HUES6 (cell line): ENCODE measurements at regions not wholly inside any gene's neighbourhood (a gene's known extent, or its start where the extent isn't known, plus 50 kb on each side); places are given as distances from the start of the nearest gene placed in this dataset.

ENCODE experiments used
- H3K27ac ChIP-seq: 2 replicates; pipeline ENCODE4 v1.7.0; 2013; ENCODE audit warnings: low read depth, mild to moderate bottlenecking, low read length, inconsistent platforms
- H3K27me3 ChIP-seq: 2 replicates; pipeline ENCODE4 v1.6.1; 2013; ENCODE audit warnings: low read length; ENCODE audit not compliant: control insufficient read depth, insufficient read depth
- H3K36me3 ChIP-seq: 2 replicates; pipeline ENCODE4 v1.6.1; 2013; ENCODE audit warnings: low read length; ENCODE audit not compliant: control insufficient read depth, insufficient read depth
- H3K4me1 ChIP-seq: 2 replicates; pipeline ENCODE4 v1.6.1; 2013; ENCODE audit warnings: low read length; ENCODE audit not compliant: control insufficient read depth, insufficient read depth
- H3K4me3 ChIP-seq: 2 replicates; pipeline ENCODE4 v1.5.1; 2013; ENCODE audit warnings: low read depth, low read length
- H3K9ac ChIP-seq: one replicate; pipeline ENCODE4 v1.6.1; 2013; ENCODE audit warnings: mild to moderate bottlenecking, low read length
- H3K9me3 ChIP-seq: 2 replicates; pipeline ENCODE4 v1.6.1; 2013; ENCODE audit warnings: low read depth, low read length; ENCODE audit not compliant: control insufficient read depth, insufficient read depth

DNA sequence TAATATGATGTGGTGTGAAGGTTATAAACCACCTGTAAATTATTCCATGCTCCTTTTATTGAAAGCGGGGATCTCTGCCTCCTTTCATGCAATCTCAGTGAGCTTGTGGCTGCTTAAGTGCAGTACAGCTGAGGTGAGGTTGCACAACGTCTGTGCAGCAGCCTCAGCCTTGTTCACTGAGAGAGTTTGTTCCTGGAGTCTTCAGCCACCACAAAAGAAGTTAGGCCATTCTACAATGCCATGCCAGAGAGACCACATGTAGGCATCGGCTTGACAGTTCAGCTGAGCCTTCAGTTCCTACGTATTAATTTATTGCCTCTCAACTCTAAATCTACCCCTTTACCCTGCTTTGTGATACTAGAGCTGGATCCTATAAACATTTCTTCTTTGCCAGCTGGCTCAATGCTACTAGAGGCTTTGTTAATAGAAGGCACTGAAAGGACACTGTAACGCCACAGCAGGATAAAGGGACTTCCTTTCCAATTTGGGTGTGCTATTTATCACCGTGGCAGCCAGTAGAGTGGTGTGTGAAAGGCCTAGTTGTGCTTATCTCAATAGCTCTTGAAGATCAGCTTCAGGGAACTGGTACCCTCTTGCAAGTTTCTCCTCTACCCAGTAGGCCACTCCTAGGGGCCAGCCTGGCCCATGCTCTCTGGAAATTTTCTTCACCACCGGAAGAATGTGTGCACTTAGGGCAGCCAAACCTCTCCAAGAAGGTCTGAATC, 337.7 kb downstream of the IPO8 start:
- Histone ChIP-seq H3K4me3 (no peak overlapping the region), H3K9me3 (no peaks in the 10 kb centered on the region; the same call in none of the 2 replicates), H3K27ac (no peak overlapping the region), H3K36me3 (no peaks in the 10 kb centered on the region), H3K27me3 (no peaks in the 10 kb centered on the region), H3K9ac (no peak overlapping the region), H3K4me1 (no peaks in the 10 kb centered on the region)

DNA sequence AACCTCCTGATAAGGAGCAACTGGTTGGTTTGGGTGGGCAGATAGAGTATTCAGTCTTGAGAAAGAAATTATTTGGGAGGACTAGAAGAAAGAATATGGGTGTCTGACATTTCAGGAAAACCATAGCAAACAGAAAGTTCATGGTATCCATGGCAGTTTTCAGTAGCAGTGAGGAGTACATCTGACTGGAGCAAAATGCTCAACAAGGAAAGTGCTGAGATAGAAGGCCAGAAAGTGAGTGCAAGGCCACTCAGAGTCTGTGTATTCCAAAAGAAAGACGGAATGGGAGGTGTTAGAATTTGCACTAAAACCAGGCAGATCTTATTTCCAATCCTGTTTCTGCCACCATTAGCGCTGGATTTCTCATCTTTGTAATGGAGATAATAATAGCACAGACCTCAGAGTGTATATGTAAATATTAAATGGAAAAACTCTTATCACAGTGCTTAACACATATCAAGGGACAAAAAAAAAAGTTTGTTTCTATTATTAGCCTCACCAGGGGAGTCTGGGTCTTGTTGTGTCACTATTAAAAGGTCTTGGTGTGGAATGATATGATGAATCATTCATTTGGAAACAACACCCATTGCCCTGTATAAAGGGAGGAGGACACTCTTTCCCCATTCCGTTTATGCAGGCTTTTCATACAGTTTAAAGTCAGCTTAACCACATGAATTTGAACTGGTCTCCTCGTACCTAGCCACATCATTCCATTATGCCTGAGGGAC, 349.8 kb downstream of the IPO8 start:
- Histone ChIP-seq H3K27me3 (no peaks in the 10 kb centered on the region), H3K9me3 (peaks cover 5% of the 10 kb centered on the region), H3K36me3 (no peaks in the 10 kb centered on the region), H3K4me3 (no peak overlapping the region), H3K4me1 (no peaks in the 10 kb centered on the region), H3K27ac (no peak overlapping the region), H3K9ac (no peak overlapping the region)

DNA sequence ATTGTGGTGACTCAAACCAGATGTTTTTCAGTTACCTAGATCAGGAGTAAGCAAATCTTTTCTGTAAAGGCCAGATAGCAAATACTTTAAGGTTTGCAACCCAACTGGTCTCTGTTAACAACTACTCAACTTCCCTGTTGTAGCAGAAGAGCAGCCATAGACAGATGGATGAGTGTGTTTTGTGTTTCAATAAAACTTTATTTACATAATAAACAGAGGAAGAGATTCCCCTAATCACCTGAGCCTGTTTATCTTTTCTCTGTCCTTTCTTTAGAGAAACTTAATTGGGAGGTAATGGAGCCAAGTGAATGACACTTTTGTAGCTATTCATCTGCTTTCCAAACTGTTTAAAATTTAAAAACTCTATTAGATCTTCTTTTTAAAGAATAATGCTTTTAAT, 365.1 kb downstream of the IPO8 start:
- H3K27me3 ChIP-seq, result no peaks in the 10 kb centered on the region
- no peak overlapping the region for H3K27ac ChIP-seq
- no peaks in the 10 kb centered on the region for H3K36me3 ChIP-seq
- no peak overlapping the region for H3K4me3 ChIP-seq
- H3K4me1 ChIP-seq, result peaks cover 8% of the 10 kb centered on the region; the same call in 1 of the 2 replicates
- H3K9ac ChIP-seq, result no peak overlapping the region
- H3K9me3 ChIP-seq, result peaks cover 4% of the 10 kb centered on the region; the same call in 1 of the 2 replicates

DNA sequence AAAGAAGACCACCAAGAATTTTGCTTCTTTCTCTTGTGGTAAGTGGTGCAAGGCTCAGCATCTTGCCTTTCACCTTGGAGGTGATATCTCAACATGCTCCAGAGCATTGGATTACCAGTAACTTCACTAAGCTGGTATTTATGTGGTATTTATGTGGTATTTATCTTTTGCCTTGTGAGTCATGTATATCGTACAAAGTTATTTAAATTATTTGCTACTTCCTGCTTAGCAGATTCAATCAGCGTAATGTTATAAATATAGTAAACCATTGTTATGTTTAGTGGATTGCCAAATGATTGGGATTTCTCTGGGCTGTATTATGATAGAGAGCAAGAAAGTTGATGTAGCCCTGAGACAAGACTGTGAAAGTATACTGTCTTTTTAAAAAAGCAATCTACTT, 366.4 kb downstream of the IPO8 start:
- Histone ChIP-seq H3K27me3 (no peaks in the 10 kb centered on the region), H3K9ac (no peak overlapping the region), H3K4me3 (no peak overlapping the region), H3K36me3 (no peaks in the 10 kb centered on the region), H3K9me3 (peaks cover 7% of the 10 kb centered on the region; the same call in 1 of the 2 replicates), H3K4me1 (peaks cover 8% of the 10 kb centered on the region; the same call in 1 of the 2 replicates), H3K27ac (no peak overlapping the region)

DNA sequence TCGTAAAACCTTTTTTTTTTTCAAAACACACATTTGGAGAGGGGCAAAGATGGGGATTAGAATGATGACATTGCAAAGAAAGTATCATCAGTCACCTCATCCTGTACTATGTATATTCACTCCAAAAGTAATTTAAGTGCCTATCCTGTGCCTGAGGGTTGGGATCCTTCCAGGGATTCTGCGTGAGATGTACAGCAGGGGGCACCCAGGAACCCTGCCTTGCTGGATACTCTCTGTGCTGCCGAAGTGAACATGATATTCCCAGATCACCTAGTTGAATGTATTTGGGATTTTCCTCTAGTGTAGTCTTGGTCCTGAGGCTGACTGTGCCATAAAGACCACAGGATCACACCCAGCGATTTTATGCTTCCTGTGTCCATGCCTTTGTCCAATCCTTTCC, 372.7 kb downstream of the IPO8 start:
- no peaks in the 10 kb centered on the region for H3K4me1 ChIP-seq
- H3K9me3 ChIP-seq, result peaks cover 11% of the 10 kb centered on the region; the same call in 1 of the 2 replicates
- H3K9ac ChIP-seq, result no peak overlapping the region
- H3K27me3 ChIP-seq, result no peaks in the 10 kb centered on the region
- no peaks in the 10 kb centered on the region for H3K36me3 ChIP-seq
- no peak overlapping the region for H3K4me3 ChIP-seq
- no peak overlapping the region for H3K27ac ChIP-seq

DNA sequence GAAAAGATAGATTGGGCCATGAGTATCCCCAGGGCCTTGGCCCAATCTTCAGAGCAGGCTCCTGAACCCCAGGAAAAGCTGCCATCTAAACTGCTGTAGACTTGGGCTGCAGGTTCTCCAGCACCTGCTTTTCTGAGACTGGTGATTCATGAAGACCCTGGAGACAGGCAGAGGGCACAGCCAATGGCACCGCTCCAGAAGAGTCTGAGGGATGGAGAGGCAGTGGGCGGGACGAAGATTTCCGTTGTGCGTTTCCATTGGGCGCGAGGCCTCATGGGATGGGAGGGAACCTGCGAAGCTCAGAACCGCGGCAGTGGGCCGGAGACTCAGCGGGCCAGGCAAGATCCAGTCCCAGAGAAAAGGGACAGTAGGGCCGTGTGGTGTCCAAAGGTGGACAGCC, 375.1 kb downstream of the IPO8 start:
- Histone ChIP-seq H3K9ac (no peak overlapping the region), H3K9me3 (peaks cover 14% of the 10 kb centered on the region; the same call in 1 of the 2 replicates), H3K4me3 (no peak overlapping the region), H3K4me1 (no peaks in the 10 kb centered on the region), H3K27ac (no peak overlapping the region), H3K27me3 (no peaks in the 10 kb centered on the region), H3K36me3 (no peaks in the 10 kb centered on the region)

DNA sequence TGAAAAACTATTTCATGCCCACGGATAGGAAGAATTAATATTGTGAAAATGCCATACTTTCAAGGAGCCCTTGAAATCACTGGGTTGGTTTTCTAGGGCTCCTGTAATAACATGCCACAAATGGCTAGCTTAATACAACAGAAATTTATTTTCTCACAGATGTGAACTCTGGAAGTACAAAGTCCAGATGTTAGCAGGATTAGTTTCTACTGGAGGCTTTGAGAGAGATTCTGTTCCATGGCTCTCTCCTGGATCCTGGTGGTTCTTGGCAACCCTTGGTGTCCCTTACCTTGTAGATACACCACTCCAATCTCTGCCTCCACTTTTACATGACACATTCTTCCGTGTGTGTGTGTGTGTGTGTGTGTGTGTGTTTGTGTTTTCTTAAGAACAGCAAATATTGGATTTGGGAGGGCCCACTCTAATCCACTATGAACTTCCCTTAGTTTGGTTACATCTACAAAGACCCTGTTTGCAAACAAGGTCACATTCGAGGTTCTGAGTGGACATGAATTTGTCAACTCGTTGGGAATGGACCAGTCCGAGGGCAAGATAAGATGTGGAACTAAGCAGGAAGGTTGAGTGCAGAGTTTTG, 381.1 kb downstream of the IPO8 start:
- Histone ChIP-seq H3K9ac (no peak overlapping the region), H3K36me3 (no peaks in the 10 kb centered on the region), H3K27me3 (no peaks in the 10 kb centered on the region), H3K4me3 (no peak overlapping the region), H3K27ac (no peak overlapping the region), H3K4me1 (no peaks in the 10 kb centered on the region), H3K9me3 (peaks cover 21% of the 10 kb centered on the region)

DNA sequence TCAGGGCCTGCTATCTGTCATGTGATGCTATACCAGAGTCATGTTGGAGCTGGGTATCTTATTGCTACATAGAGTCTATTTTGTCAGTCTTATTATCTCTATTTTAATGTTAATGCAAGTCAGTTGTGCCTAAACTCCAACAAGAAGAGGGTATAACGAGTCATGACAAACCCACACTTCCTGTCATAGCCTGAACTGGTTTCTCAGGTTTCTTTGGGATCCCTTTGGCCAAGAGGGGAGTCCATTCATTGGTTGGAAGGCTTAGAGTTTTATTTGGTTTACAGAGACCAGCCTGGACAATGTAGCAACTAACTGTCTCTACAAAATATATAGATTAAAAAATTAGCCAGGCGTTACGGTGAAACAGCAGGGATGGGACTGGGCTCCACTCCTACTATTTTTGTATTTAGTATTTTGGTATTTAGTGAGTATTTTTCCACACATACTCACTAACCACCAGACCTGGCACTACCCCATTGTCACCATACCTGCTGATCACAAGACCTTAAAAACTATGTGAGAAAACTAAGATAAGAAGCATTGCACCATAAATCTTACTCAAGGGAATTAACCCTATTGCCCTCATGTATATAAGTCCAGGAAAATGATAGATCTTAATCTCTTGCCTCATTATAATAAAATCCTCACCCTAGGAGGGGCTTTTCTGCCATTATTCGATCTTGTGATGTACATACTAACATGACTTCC, 387.5 kb downstream of the IPO8 start:
- H3K9ac ChIP-seq, result no peak overlapping the region

DNA sequence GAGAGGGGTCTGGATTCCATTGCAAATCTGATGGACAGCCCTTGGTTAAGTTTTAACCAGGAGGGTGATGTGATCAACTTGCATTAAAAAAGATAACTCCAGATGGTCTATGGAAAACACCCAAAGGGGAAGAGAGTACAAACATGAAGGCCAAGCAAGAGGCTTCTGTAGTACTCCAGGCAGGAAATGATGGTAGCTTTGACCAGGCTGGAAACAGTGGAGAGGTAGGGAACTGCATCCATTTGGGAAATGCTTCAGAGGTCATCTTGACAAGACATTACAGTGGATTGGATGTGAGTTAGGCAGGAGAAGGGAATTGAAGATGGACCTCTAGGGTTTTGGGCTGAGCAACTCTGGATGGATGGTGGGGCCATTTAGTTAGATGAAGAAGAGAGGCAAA, 391.1 kb downstream of the IPO8 start:
- Histone ChIP-seq H3K27ac (no peak overlapping the region), H3K4me3 (no peak overlapping the region), H3K4me1 (no peaks in the 10 kb centered on the region), H3K36me3 (no peaks in the 10 kb centered on the region), H3K9ac (no peak overlapping the region), H3K27me3 (no peaks in the 10 kb centered on the region), H3K9me3 (peaks cover 8% of the 10 kb centered on the region)

More for the DNA sequence above, 387.5 kb downstream of the IPO8 start:
- no peak overlapping the region for H3K27ac ChIP-seq
- H3K4me3 ChIP-seq, result no peak overlapping the region
- no peaks in the 10 kb centered on the region for H3K27me3 ChIP-seq
- no peaks in the 10 kb centered on the region for H3K36me3 ChIP-seq
- H3K9me3 ChIP-seq, result peaks cover 25% of the 10 kb centered on the region
- H3K4me1 ChIP-seq, result no peaks in the 10 kb centered on the region

DNA sequence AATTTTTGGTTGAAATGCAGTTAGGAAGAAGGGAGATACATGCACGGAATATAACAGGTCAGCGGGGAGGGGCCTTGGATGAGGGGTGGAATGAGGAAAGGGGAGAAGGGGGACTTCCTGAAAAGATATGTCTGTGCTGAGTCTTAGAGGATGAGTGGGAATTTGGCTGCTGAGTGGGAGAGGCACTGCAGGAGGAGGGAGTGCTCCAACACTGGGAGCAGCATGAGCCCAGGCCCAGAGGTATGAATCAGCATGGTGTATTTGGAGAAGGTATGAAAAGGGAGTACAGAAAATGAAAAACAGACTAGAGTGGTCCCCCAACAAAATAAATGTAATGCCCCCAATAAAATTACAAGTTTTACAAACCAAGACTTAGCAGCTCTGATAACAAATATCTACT, 394.4 kb downstream of the IPO8 start:
- Histone ChIP-seq H3K4me3 (no peak overlapping the region), H3K36me3 (no peaks in the 10 kb centered on the region), H3K27ac (no peak overlapping the region), H3K27me3 (no peaks in the 10 kb centered on the region), H3K9me3 (peaks cover 3% of the 10 kb centered on the region; the same call in 1 of the 2 replicates), H3K4me1 (no peaks in the 10 kb centered on the region), H3K9ac (no peak overlapping the region)
